Ovary (tissue), 3 donors: ENCODE measurements at regions not wholly inside any gene's neighbourhood (a gene's known extent, or its start where the extent isn't known, plus 50 kb on each side); places are given as distances from the start of the nearest gene placed in this dataset.

ENCODE experiments used
- POLR2A ChIP-seq: fragments of 450-650 bp; IDR thresholded peaks from one replicate; pipeline ENCODE4 v1.6.1; 2017; ENCODE audit warnings: antibody characterized with exemption, mild to moderate bottlenecking, moderate library complexity
- TF ChIP-seq, protein P1 (sequence below), 3 donors: fragments of 450-650 bp in 2 of 3; fragments of 200-600 bp in 1 of 3; IDR thresholded peaks; one replicate each; pipeline versions ENCODE4 v1.5.1 to v1.8.0; 2016 to 2022; ENCODE audit warnings: antibody characterized with exemption in 3 of 3, mild to moderate bottlenecking in 1 of 3
- donor health status: DM: no; HTN: no; CAD: no.

DNA sequence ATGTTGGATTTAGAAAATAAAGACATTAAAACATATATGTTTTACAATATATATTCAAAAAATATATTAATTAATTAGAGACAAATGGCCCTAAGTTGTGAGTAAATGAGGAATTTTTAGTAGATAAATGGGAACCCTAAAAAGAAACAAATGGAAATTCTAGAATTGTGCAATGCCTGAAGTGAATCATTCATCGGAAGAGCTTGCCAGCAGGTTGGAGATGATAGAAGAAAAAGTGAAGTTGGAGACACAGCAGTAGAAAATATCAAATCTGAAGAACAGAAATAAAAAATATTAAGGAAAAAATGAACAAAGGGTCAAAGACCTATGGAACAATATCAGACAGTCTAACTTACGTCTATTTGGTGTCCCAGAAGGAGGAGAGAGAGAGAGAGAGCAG lies 109.4 kb upstream of the NEDD9 start:
- TF ChIP-seq, protein P1, sequence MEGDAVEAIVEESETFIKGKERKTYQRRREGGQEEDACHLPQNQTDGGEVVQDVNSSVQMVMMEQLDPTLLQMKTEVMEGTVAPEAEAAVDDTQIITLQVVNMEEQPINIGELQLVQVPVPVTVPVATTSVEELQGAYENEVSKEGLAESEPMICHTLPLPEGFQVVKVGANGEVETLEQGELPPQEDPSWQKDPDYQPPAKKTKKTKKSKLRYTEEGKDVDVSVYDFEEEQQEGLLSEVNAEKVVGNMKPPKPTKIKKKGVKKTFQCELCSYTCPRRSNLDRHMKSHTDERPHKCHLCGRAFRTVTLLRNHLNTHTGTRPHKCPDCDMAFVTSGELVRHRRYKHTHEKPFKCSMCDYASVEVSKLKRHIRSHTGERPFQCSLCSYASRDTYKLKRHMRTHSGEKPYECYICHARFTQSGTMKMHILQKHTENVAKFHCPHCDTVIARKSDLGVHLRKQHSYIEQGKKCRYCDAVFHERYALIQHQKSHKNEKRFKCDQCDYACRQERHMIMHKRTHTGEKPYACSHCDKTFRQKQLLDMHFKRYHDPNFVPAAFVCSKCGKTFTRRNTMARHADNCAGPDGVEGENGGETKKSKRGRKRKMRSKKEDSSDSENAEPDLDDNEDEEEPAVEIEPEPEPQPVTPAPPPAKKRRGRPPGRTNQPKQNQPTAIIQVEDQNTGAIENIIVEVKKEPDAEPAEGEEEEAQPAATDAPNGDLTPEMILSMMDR (IDR thresholded peaks at IDR 0.05), result no peak
- TF ChIP-seq POLR2A, result no peak
